ENCODE measurements at regions not wholly inside any gene's neighbourhood (a gene's known extent, or its start where the extent isn't known, plus 50 kb on each side); places are given as distances from the start of the nearest gene placed in this dataset.

DNA sequence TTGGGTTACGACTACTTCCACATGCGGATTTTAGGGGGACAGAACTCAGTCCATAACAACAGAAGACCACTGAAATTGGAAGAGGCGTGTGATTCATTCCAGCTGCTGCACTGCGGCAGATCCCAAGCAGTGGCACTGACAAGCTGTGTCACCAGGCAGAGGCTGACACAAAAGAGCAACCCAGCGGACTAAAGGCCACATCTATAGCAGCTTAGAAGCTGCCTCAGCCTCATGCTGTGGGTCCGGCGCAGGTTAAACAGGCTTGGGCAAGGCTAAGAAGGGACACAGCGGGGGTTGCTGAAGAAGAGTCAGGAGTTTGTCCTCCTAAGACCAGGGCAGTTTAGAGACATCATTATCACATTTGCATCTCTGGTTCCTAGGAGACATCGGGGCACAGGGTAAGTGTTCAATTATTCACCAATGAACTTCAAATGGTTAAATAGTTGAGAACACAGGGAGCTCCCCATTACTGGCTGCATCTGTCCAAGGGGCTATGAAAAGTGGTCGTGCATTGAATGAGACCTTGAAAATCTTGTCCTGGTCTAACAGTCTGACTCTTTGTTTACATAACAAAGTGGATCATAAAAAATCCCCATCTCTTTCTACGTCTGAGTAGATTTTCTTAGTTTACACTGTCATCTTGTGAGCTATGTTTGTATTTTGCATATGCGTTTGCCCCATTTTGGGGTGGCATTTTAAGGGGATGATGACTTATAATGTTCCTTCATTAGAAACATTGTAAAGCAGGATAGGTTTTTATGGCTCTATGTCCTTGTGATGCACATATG lies 162.3 kb upstream of the TRIB2 start:
- TF ChIP-seq, protein P1, sequence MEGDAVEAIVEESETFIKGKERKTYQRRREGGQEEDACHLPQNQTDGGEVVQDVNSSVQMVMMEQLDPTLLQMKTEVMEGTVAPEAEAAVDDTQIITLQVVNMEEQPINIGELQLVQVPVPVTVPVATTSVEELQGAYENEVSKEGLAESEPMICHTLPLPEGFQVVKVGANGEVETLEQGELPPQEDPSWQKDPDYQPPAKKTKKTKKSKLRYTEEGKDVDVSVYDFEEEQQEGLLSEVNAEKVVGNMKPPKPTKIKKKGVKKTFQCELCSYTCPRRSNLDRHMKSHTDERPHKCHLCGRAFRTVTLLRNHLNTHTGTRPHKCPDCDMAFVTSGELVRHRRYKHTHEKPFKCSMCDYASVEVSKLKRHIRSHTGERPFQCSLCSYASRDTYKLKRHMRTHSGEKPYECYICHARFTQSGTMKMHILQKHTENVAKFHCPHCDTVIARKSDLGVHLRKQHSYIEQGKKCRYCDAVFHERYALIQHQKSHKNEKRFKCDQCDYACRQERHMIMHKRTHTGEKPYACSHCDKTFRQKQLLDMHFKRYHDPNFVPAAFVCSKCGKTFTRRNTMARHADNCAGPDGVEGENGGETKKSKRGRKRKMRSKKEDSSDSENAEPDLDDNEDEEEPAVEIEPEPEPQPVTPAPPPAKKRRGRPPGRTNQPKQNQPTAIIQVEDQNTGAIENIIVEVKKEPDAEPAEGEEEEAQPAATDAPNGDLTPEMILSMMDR (IDR thresholded peaks at IDR 0.05), result no peak
- TF ChIP-seq POLR2AphosphoS5 (IDR thresholded peaks at IDR 0.05), result no peak
